ENCODE measurements at regions not wholly inside any gene's neighbourhood (a gene's known extent, or its start where the extent isn't known, plus 50 kb on each side); places are given as distances from the start of the nearest gene placed in this dataset.

GRCh38 chr21:38036016-38036415 lies 119.8 kb upstream of the KCNJ6 start:
- DNase-seq = no peak
- in situ Hi-C loops (cut with HindIII; ENCODE audit: low pct_ligation_motif_present, low pct_unique_long_range_greater_than_20kb, low sequenced_read_pairs) = no loop called here

GRCh38 chr21:38037416-38037815 lies 121.2 kb upstream of the KCNJ6 start:
- in situ Hi-C loops (cut with HindIII; ENCODE audit: low pct_ligation_motif_present, low pct_unique_long_range_greater_than_20kb, low sequenced_read_pairs) = no loop called here
- no peak for DNase-seq

GRCh38 chr21:38039369-38039768 lies 123.1 kb upstream of the KCNJ6 start:
- in situ Hi-C loops (cut with HindIII; ENCODE audit: low pct_ligation_motif_present, low pct_unique_long_range_greater_than_20kb, low sequenced_read_pairs) = no loop called here
- DNase-seq = no peak

GRCh38 chr21:38039841-38040240 lies 123.6 kb upstream of the KCNJ6 start:
- in situ Hi-C loops (cut with HindIII; ENCODE audit: low pct_ligation_motif_present, low pct_unique_long_range_greater_than_20kb, low sequenced_read_pairs) = no loop called here
- DNase-seq = no peak

- no peak for DNase-seq
- in situ Hi-C loops (cut with HindIII; ENCODE audit: low pct_ligation_motif_present, low pct_unique_long_range_greater_than_20kb, low sequenced_read_pairs) = no loop called here
These were observed 125.2 kb upstream of the KCNJ6 start for GRCh38 chr21:38041493-38041892.

- DNase-seq = no peak
- in situ Hi-C loops (cut with HindIII; ENCODE audit: low pct_ligation_motif_present, low pct_unique_long_range_greater_than_20kb, low sequenced_read_pairs) = no loop called here
These were observed 126.0 kb upstream of the KCNJ6 start for GRCh38 chr21:38042246-38042645.

- DNase-seq = no peak
- in situ Hi-C loops (cut with HindIII; ENCODE audit: low pct_ligation_motif_present, low pct_unique_long_range_greater_than_20kb, low sequenced_read_pairs) = no loop called here
These were observed 131.9 kb upstream of the KCNJ6 start for GRCh38 chr21:38048167-38048566.

- in situ Hi-C loops (cut with HindIII; ENCODE audit: low pct_ligation_motif_present, low pct_unique_long_range_greater_than_20kb, low sequenced_read_pairs) = no loop called here
- DNase-seq = no peak
These were observed 138.1 kb upstream of the KCNJ6 start for GRCh38 chr21:38054334-38054733.

- no peak for DNase-seq
- in situ Hi-C loops (cut with HindIII; ENCODE audit: low pct_ligation_motif_present, low pct_unique_long_range_greater_than_20kb, low sequenced_read_pairs) = no loop called here
These were observed 140.2 kb upstream of the KCNJ6 start for GRCh38 chr21:38056481-38056880.

- DNase-seq = no peak
- in situ Hi-C loops (cut with HindIII; ENCODE audit: low pct_ligation_motif_present, low pct_unique_long_range_greater_than_20kb, low sequenced_read_pairs) = no loop called here
These were observed 141.4 kb upstream of the KCNJ6 start for GRCh38 chr21:38057626-38058025.

- in situ Hi-C loops (cut with HindIII; ENCODE audit: low pct_ligation_motif_present, low pct_unique_long_range_greater_than_20kb, low sequenced_read_pairs) = no loop called here
- DNase-seq = no peak
These were observed 144.3 kb upstream of the KCNJ6 start for GRCh38 chr21:38060533-38060932.

- no peak for DNase-seq
- in situ Hi-C loops (cut with HindIII; ENCODE audit: low pct_ligation_motif_present, low pct_unique_long_range_greater_than_20kb, low sequenced_read_pairs) = no loop called here
These were observed 151.0 kb upstream of the KCNJ6 start for GRCh38 chr21:38067086-38067739.

GRCh38 chr21:38072489-38072888 lies 156.2 kb upstream of the KCNJ6 start:
- DNase-seq = no peak
- in situ Hi-C loops (cut with HindIII; ENCODE audit: low pct_ligation_motif_present, low pct_unique_long_range_greater_than_20kb, low sequenced_read_pairs) = no loop called here

GRCh38 chr21:38075833-38076587 lies 159.8 kb upstream of the KCNJ6 start:
- in situ Hi-C loops (cut with HindIII; ENCODE audit: low pct_ligation_motif_present, low pct_unique_long_range_greater_than_20kb, low sequenced_read_pairs) = no loop called here
- DNase-seq = no peak

GRCh38 chr21:38077569-38077968 lies 161.3 kb upstream of the KCNJ6 start:
- in situ Hi-C loops (cut with HindIII; ENCODE audit: low pct_ligation_motif_present, low pct_unique_long_range_greater_than_20kb, low sequenced_read_pairs) = no loop called here
- DNase-seq = no peak

- DNase-seq = no peak
- in situ Hi-C loops (cut with HindIII; ENCODE audit: low pct_ligation_motif_present, low pct_unique_long_range_greater_than_20kb, low sequenced_read_pairs) = no loop called here
These were observed 164.6 kb upstream of the KCNJ6 start for GRCh38 chr21:38080888-38081287.

GRCh38 chr21:38081708-38082107 lies 165.5 kb upstream of the KCNJ6 start:
- in situ Hi-C loops (cut with HindIII; ENCODE audit: low pct_ligation_motif_present, low pct_unique_long_range_greater_than_20kb, low sequenced_read_pairs) = no loop called here
- DNase-seq = no peak

GRCh38 chr21:38082936-38083485 lies 166.8 kb upstream of the KCNJ6 start:
- DNase-seq = no peak
- in situ Hi-C loops (cut with HindIII; ENCODE audit: low pct_ligation_motif_present, low pct_unique_long_range_greater_than_20kb, low sequenced_read_pairs) = no loop called here

- DNase-seq = no peak
- in situ Hi-C loops (cut with HindIII; ENCODE audit: low pct_ligation_motif_present, low pct_unique_long_range_greater_than_20kb, low sequenced_read_pairs) = no loop called here
These were observed 167.3 kb upstream of the KCNJ6 start for GRCh38 chr21:38083535-38083934.

GRCh38 chr21:38086580-38086979 lies 170.2 kb upstream of the KCNJ15 start:
- no peak for DNase-seq
- in situ Hi-C loops (cut with HindIII; ENCODE audit: low pct_ligation_motif_present, low pct_unique_long_range_greater_than_20kb, low sequenced_read_pairs) = no loop called here

All from ACHN (cell line).